IMR-90 (cell line): ENCODE measurements at regions not wholly inside any gene's neighbourhood (a gene's known extent, or its start where the extent isn't known, plus 50 kb on each side); places are given as distances from the start of the nearest gene placed in this dataset.

Source experiments
- BHLHE40 ChIP-seq: fragments of 150-350 bp; IDR thresholded peaks from 2 replicates; pipeline ENCODE4 v1.6.1; 2016; ENCODE audit warnings: mild to moderate bottlenecking, low read depth, low read length
- CEBPB ChIP-seq: IDR thresholded peaks from 2 replicates; pipeline ENCODE4 v1.6.1; 2012; ENCODE audit warnings: low read depth, low read length, improper control_type of control experiment
- FOS ChIP-seq: fragments of 150-350 bp; IDR thresholded peaks from 2 replicates; pipeline ENCODE4 v1.6.1; 2016; ENCODE audit warnings: low read depth, low read length
- MAZ ChIP-seq: IDR thresholded peaks from 2 replicates; pipeline ENCODE4 v1.6.1; 2012; ENCODE audit warnings: low read depth, mild to moderate bottlenecking, low read length, improper control_type of control experiment, moderate library complexity, borderline replicate concordance
- MXI1 ChIP-seq: IDR thresholded peaks from 2 replicates; pipeline ENCODE4 v1.6.1; 2012; ENCODE audit warnings: low read depth, mild to moderate bottlenecking, low read length, moderate library complexity, borderline replicate concordance
- NFE2L2 ChIP-seq: fragments of 150-350 bp; IDR thresholded peaks from 2 replicates; pipeline ENCODE4 v1.6.1; 2016; ENCODE audit warnings: low read depth, mild to moderate bottlenecking, low read length
- POLR2A ChIP-seq: IDR thresholded peaks from 2 replicates; pipeline ENCODE4 v1.6.1; 2012; ENCODE audit warnings: mild to moderate bottlenecking, low read depth, low read length
- RAD21 ChIP-seq: IDR thresholded peaks from 2 replicates; pipeline ENCODE4 v1.6.1; 2012; ENCODE audit warnings: low read length, improper control_type of control experiment
- RCOR1 ChIP-seq: IDR thresholded peaks from 2 replicates; pipeline ENCODE4 v1.6.1; 2012; ENCODE audit warnings: mild to moderate bottlenecking, low read length, improper control_type of control experiment; ENCODE audit not compliant: insufficient replicate concordance
- RFX5 ChIP-seq: IDR thresholded peaks from 2 replicates; pipeline ENCODE4 v1.8.0; 2012; ENCODE audit warnings: low read depth, mild to moderate bottlenecking, low read length, moderate library complexity
- SMC3 ChIP-seq: fragments of 150-350 bp; IDR thresholded peaks from 2 replicates; pipeline ENCODE4 v1.6.1; 2016; ENCODE audit warnings: low read depth, mild to moderate bottlenecking, antibody characterized with exemption, low read length, moderate library complexity
- TF ChIP-seq, protein P1 (sequence below): conservative IDR thresholded peaks from 2 replicates; pipeline ENCODE4 v1.5.1; 2012; ENCODE audit warnings: mild to moderate bottlenecking, low read depth, low read length, improper control_type of control experiment
- TF ChIP-seq, protein P2 (sequence below): fragments of 150-350 bp; IDR thresholded peaks from 2 replicates; pipeline ENCODE4 v1.6.1; 2017; ENCODE audit warnings: mild to moderate bottlenecking, antibody characterized with exemption, low read length, low read depth

DNA sequence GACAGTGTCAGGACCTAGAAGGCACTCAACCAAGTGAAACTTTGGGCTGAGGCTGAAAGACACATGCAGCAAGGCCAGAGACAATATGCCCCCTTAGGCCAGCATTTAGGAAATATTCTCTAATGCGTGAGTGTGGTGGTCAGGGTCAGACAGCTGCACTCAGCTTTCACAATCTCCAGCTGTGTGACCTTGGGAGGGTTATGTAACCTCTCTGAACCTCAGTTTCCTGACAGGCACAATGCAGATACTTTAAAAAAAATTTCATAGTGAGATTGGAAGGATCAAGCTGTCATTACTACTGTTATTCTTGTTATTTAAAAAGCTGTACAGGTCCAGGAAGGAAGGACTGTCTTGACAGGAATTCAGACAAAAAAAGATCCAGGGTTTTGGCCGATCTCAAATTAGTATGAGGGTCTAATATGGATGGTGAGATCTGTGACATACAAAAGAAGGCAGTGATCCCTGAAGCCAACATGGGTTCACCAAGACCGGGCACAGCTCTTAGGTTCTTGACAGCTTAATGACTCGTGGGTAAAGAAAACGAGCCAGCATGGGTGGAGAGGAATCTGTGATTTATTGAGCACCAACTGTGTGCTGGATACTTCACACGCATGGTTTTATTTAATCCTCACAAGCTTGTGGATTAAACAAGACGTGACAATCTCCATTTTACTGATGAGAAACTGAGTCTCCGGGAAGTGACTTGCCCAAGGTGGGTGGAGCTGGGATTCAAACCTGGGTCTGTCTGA is 54.6 kb upstream of the POU3F1 start:
- no peak for TF ChIP-seq RFX5
- TF ChIP-seq, protein P1, sequence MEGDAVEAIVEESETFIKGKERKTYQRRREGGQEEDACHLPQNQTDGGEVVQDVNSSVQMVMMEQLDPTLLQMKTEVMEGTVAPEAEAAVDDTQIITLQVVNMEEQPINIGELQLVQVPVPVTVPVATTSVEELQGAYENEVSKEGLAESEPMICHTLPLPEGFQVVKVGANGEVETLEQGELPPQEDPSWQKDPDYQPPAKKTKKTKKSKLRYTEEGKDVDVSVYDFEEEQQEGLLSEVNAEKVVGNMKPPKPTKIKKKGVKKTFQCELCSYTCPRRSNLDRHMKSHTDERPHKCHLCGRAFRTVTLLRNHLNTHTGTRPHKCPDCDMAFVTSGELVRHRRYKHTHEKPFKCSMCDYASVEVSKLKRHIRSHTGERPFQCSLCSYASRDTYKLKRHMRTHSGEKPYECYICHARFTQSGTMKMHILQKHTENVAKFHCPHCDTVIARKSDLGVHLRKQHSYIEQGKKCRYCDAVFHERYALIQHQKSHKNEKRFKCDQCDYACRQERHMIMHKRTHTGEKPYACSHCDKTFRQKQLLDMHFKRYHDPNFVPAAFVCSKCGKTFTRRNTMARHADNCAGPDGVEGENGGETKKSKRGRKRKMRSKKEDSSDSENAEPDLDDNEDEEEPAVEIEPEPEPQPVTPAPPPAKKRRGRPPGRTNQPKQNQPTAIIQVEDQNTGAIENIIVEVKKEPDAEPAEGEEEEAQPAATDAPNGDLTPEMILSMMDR: no peak
- no peak for TF ChIP-seq POLR2A
- no peak for TF ChIP-seq SMC3
- no peak for TF ChIP-seq RCOR1
- TF ChIP-seq CEBPB: no peak
- TF ChIP-seq, protein P2, sequence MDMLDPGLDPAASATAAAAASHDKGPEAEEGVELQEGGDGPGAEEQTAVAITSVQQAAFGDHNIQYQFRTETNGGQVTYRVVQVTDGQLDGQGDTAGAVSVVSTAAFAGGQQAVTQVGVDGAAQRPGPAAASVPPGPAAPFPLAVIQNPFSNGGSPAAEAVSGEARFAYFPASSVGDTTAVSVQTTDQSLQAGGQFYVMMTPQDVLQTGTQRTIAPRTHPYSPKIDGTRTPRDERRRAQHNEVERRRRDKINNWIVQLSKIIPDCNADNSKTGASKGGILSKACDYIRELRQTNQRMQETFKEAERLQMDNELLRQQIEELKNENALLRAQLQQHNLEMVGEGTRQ: no peak
- TF ChIP-seq RAD21: no peak
- no peak for TF ChIP-seq MXI1
- TF ChIP-seq NFE2L2: no peak
- no peak for TF ChIP-seq BHLHE40
- TF ChIP-seq FOS: no peak
- TF ChIP-seq MAZ: no peak
